ENCODE measurements at regions not wholly inside any gene's neighbourhood (a gene's known extent, or its start where the extent isn't known, plus 50 kb on each side); places are given as distances from the start of the nearest gene placed in this dataset.

DNA sequence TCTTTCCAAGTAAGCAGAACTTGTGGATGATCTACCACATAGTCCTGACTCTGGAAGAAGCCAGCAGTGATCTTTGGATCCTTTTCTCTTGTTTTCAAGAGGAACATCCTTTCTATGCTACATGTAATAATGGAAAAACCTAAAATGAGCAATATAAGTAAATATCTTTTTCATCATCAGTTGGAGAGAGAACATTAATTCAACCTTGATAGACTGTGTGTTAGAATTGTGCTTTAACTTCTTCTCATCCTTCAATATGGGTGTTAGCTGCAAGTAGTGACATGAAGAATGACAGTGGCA, 65.6 kb upstream of the IFNGR1 start (continued):
- TF ChIP-seq PHF8 (conservative IDR thresholded peaks at IDR 0.05; ENCODE audit: low read depth, low read length): no peak

Data from H1 (cell line).